Stimulated activated CD4-positive, alpha-beta T cell treated with anti-CD3 and anti-CD28 coated beads, Interleukin-4, amount 100 ng/mL, for 24 hours (primary cell): ENCODE measurements at regions not wholly inside any gene's neighbourhood (a gene's known extent, or its start where the extent isn't known, plus 50 kb on each side); places are given as distances from the start of the nearest gene placed in this dataset.
A peak's percentile ranks its signal among the peaks of the same experiment; 100 is the strongest.

Experiments used
- DNase-seq: peaks from one replicate; pipeline ENCODE4 v3.0.0-alpha.2; 2020

GRCh38 chr10:69716711-69717560, 84.8 kb upstream of the COL13A1 start:
- peak; percentile 57 for DNase-seq

GRCh38 chr10:69718951-69719350, 82.8 kb upstream of the COL13A1 start:
- DNase-seq: no peak

GRCh38 chr10:69721690-69722310, 79.9 kb upstream of the COL13A1 start:
- DNase-seq: no peak

GRCh38 chr10:69723653-69724052, 78.1 kb upstream of the COL13A1 start:
- no peak for DNase-seq

GRCh38 chr10:69726850-69727249, 74.9 kb upstream of the COL13A1 start:
- no peak for DNase-seq

- DNase-seq: no peak
These were observed 73.3 kb upstream of the COL13A1 start for GRCh38 chr10:69728335-69728870.

- DNase-seq: no peak
These were observed 72.2 kb upstream of the COL13A1 start for GRCh38 chr10:69729326-69730048.

GRCh38 chr10:69730251-69731156, 71.2 kb upstream of the COL13A1 start:
- DNase-seq: no peak

GRCh38 chr10:69731184-69731583, 70.5 kb upstream of the COL13A1 start:
- no peak for DNase-seq

- no peak for DNase-seq
These were observed 70.0 kb upstream of the COL13A1 start for GRCh38 chr10:69731698-69732097.

- DNase-seq: no peak
These were observed 69.4 kb upstream of the COL13A1 start for GRCh38 chr10:69732147-69732825.

GRCh38 chr10:69732826-69733150, 68.9 kb upstream of the COL13A1 start:
- DNase-seq: no peak

GRCh38 chr10:69733791-69734261, 67.9 kb upstream of the COL13A1 start:
- no peak for DNase-seq

GRCh38 chr10:69734416-69734796, 67.3 kb upstream of the COL13A1 start:
- DNase-seq: no peak

GRCh38 chr10:69734797-69735468, 66.8 kb upstream of the COL13A1 start:
- DNase-seq: no peak

GRCh38 chr10:69736886-69737641, 64.6 kb upstream of the COL13A1 start:
- no peak for DNase-seq

GRCh38 chr10:69738071-69738470, 63.6 kb upstream of the COL13A1 start:
- DNase-seq: no peak

- no peak for DNase-seq
These were observed 62.8 kb upstream of the COL13A1 start for GRCh38 chr10:69738858-69739435.

- no peak for DNase-seq
These were observed 62.1 kb upstream of the COL13A1 start for GRCh38 chr10:69739634-69740033.

GRCh38 chr10:69740126-69740525, 61.6 kb upstream of the COL13A1 start:
- no peak for DNase-seq
